Ovary (tissue), 7 donors: ENCODE measurements at regions not wholly inside any gene's neighbourhood (a gene's known extent, or its start where the extent isn't known, plus 50 kb on each side); places are given as distances from the start of the nearest gene placed in this dataset.
"Not testable (repeated sequence)": the region's sequence is repeated elsewhere in the genome, so short reads cannot be mapped to it uniquely, and the experiment has no call there.

Source experiments
- DNase-seq, 5 donors: peaks; one replicate each; pipeline ENCODE4 v3.0.0-alpha.2; 2019 to 2020
- H3K27ac ChIP-seq, 2 donors: fragments of 200-600 bp; one replicate each; pipeline versions ENCODE4 v1.5.1 to v1.8.0; 2019 to 2022
- H3K27me3 ChIP-seq: fragments of 200-600 bp; one replicate; pipeline ENCODE4 v1.8.0; 2022
- H3K36me3 ChIP-seq: fragments of 200-600 bp; sonication (generic); one replicate; pipeline ENCODE4 v1.5.1; 2019
- H3K4me1 ChIP-seq: one replicate; pipeline ENCODE4 v1.8.1; 2013; ENCODE audit warnings: mild to moderate bottlenecking, moderate library complexity; ENCODE audit not compliant: insufficient read depth
- H3K4me3 ChIP-seq: fragments of 200-600 bp; sonication (generic); one replicate; pipeline ENCODE4 v1.5.1; 2017
- H3K9me3 ChIP-seq, 2 donors: fragments of 200-600 bp in 1 of 2; sonication (generic) in 1 of 2; one replicate each; pipeline versions ENCODE4 v1.5.1 to v1.8.1; 2013 to 2019; ENCODE audit warnings: mild to moderate bottlenecking in 1 of 2, moderate library complexity in 1 of 2
- CTCF ChIP-seq, 3 donors: fragments of 450-650 bp in 2 of 3; fragments of 200-600 bp in 1 of 3; IDR thresholded peaks; one replicate each; pipeline versions ENCODE4 v1.5.1 to v1.8.0; 2016 to 2022; ENCODE audit warnings: antibody characterized with exemption in 3 of 3, mild to moderate bottlenecking in 1 of 3
- EP300 ChIP-seq: sonication (generic); formaldehyde crosslinking; IDR thresholded peaks from one replicate; pipeline ENCODE4 v1.6.1; 2017; ENCODE audit warnings: antibody characterized with exemption
- POLR2A ChIP-seq: fragments of 450-650 bp; IDR thresholded peaks from one replicate; pipeline ENCODE4 v1.6.1; 2017; ENCODE audit warnings: antibody characterized with exemption, mild to moderate bottlenecking, moderate library complexity
- WGBS, 3 donors: extraction: QIAGEN DNeasy Blood & Tissue Kit in 1 of 3; methylation state at CpG; one replicate each; pipeline versions ENCODE4 v1.1.5 to v1.1.7; 2013 to 2017; 5-methylcytosine and 5-hydroxymethylcytosine counted together
- intact Hi-C, 4 donors: fragments of 100-400 bp; cut with DNase I; formaldehyde crosslinking; loops; one replicate each; pipeline versions ENCODE4 v1.11.0 to v1.15.1; 2022 to 2023
- donor health status: DM: no; HTN: no; CAD: no; lungs with moderate emphysema.
- donor health status: DM: no; HTN: no; CAD: no.
- donor health status: Bipolar disorder and iron deficiency.
- donor health status: DM: no; HTN: no; CAD: no.
- donor health status: DM: yes; HTN: yes; CAD: no.

- no peaks in the 10 kb centered on the region for H3K4me1 ChIP-seq
- no peak overlapping the region for H3K4me3 ChIP-seq
- H3K36me3 ChIP-seq: no peaks in the 10 kb centered on the region
- H3K27ac ChIP-seq: no peak overlapping the region
- intact Hi-C loops: no loop called here
- no peaks in the 10 kb centered on the region for H3K27me3 ChIP-seq
- DNase-seq: no peak
- WGBS, 3 donors: 51 to 73% (median 71%) methylated on average over 5 of the region's 5 CpGs
- H3K9me3 ChIP-seq: no peaks in the 10 kb centered on the region
- no peak for TF ChIP-seq EP300
- TF ChIP-seq CTCF (IDR thresholded peaks at IDR 0.05): no peak
- no peak for TF ChIP-seq POLR2A
Observed at GRCh38 chr1:199914546-199914945, 113.0 kb upstream of the NR5A2 start.

GRCh38 chr1:199918196-199918769 is 109.2 kb upstream of the NR5A2 start:
- Histone ChIP-seq H3K27ac (no peak overlapping the region), H3K4me3 (no peak overlapping the region), H3K4me1 (no peaks in the 10 kb centered on the region), H3K36me3 (no peaks in the 10 kb centered on the region), H3K9me3 (no peaks in the 10 kb centered on the region), H3K27me3 (no peaks in the 10 kb centered on the region)
- whole genome bisulfite sequencing, 3 donors: 6 to 13% (median 6%) methylated on average over 2 of the region's 2 CpGs
- TF ChIP-seq CTCF (IDR thresholded peaks at IDR 0.05): no peak
- no peak for TF ChIP-seq POLR2A
- TF ChIP-seq EP300: no peak
- DNase-seq: no peak
- intact Hi-C loops: no loop called here

GRCh38 chr1:199920635-199921034 is 106.9 kb upstream of the NR5A2 start:
- intact Hi-C loops: no loop called here
- H3K9me3 ChIP-seq: no peaks in the 10 kb centered on the region
- H3K4me1 ChIP-seq: no peaks in the 10 kb centered on the region
- DNase-seq: no peak
- no peak for TF ChIP-seq POLR2A
- TF ChIP-seq EP300: no peak
- TF ChIP-seq CTCF (IDR thresholded peaks at IDR 0.05): no peak
- H3K36me3 ChIP-seq: no peaks in the 10 kb centered on the region
- WGBS, 3 donors: 85 to 92% (median 87%) methylated on average over 2 of the region's 2 CpGs
- H3K27me3 ChIP-seq: no peaks in the 10 kb centered on the region
- H3K4me3 ChIP-seq: no peak overlapping the region
- no peak overlapping the region for H3K27ac ChIP-seq

- H3K9me3 ChIP-seq: no peaks in the 10 kb centered on the region
- WGBS, 3 donors: 50 to 65% (median 61%) methylated on average over 3 of the region's 3 CpGs
Observed at GRCh38 chr1:199929556-199929955, 98.0 kb upstream of the NR5A2 start.

GRCh38 chr1:199930067-199930466 is 97.4 kb upstream of the NR5A2 start:
- DNase-seq, intact Hi-C loops, H3K36me3 ChIP-seq, H3K9me3 ChIP-seq, H3K27ac ChIP-seq, H3K4me3 ChIP-seq, H3K4me1 ChIP-seq, H3K27me3 ChIP-seq: not testable (repeated sequence)
- 94 to 95% (median 95%) methylated on average over 5 of the region's 5 CpGs for WGBS, 3 donors

More at GRCh38 chr1:199929556-199929955, 98.0 kb upstream of the NR5A2 start:
- intact Hi-C loops: no loop called here
- TF ChIP-seq EP300 (no peak), CTCF (IDR thresholded peaks at IDR 0.05) (no peak), POLR2A (no peak)
- H3K27ac ChIP-seq: no peak overlapping the region
- no peaks in the 10 kb centered on the region for H3K4me1 ChIP-seq
- H3K27me3 ChIP-seq: no peaks in the 10 kb centered on the region
- DNase-seq: no peak
- no peaks in the 10 kb centered on the region for H3K36me3 ChIP-seq
- H3K4me3 ChIP-seq: no peak overlapping the region
